HepG2 (cell line): ENCODE measurements at regions not wholly inside any gene's neighbourhood (a gene's known extent, or its start where the extent isn't known, plus 50 kb on each side); places are given as distances from the start of the nearest gene placed in this dataset.
"Not testable (repeated sequence)": the region's sequence is repeated elsewhere in the genome, so short reads cannot be mapped to it uniquely, and the experiment has no call there.

Source experiments
- ATAC-seq: fragments of 200-7000 bp; cut with Tn5 transposase; 3 replicates; pipeline ENCODE4 v1.9.1; 2020; ENCODE audit warnings: mild to moderate bottlenecking, moderate library complexity
- BruUV-seq: library from RNA; stranded (reverse); fragments of 400-500 nt; replicated peaks from 2 replicates; lab custom pipeline; 2021; lab: Mats Ljungman, UMichigan
- CTCF ChIA-PET: fragments of 300-600 bp; formaldehyde crosslinking; extraction: SDS; loops from one replicate; lab custom pipeline; 2021; ENCODE audit warnings: low total read pairs, inconsistent platforms, low intra/inter-chr PET ratio; lab: Yijun Ruan, JAX
- POLR2A ChIA-PET: fragments of 350-600 bp; sonication (Branson Sonifier 250); formaldehyde crosslinking; loops from one replicate; lab custom pipeline; 2020; ENCODE audit warnings: antibody characterized with exemption, inconsistent platforms; lab: Yijun Ruan, JAX
- DNase-seq: peaks from one replicate; pipeline ENCODE4 v3.0.0-alpha.2; 2015; ENCODE audit warnings: low spot score
- FAIRE-seq: peaks from 3 replicates; lab custom pipeline; 2011; peaks lifted over from hg19 to GRCh38; lab: Jason Lieb, UNC
- H2AFZ ChIP-seq: one replicate; pipeline ENCODE4 v1.6.1; 2011; ENCODE audit warnings: low read length, inconsistent platforms
- H3K27ac ChIP-seq: fragments of 300-600 bp; 3 replicates; pipeline ENCODE4 v1.8.0; 2011; ENCODE audit warnings: mixed run types, mild to moderate bottlenecking, mixed read lengths, low read length, inconsistent platforms; ENCODE audit not compliant: insufficient read depth; ENCODE audit errors: extremely low read length
- H3K27me3 ChIP-seq, 2 experiments: fragments of 200-600 bp in 1 of 2; 2 replicates in 1 of 2; 3 replicates in 1 of 2; pipeline versions ENCODE4 v1.6.0 to v1.8.0; 2011; ENCODE audit warnings: low read length in 2 of 2, mild to moderate bottlenecking in 2 of 2, moderate library complexity in 2 of 2, inconsistent platforms in 1 of 2; ENCODE audit not compliant: insufficient read depth in 2 of 2, control insufficient read depth in 1 of 2
- H3K36me3 ChIP-seq, 2 experiments: fragments of 200-600 bp in 1 of 2; replicated peaks in 1 of 2; 2 replicates in 1 of 2; 3 replicates in 1 of 2; pipeline versions ENCODE4 v1.5.1 to v1.8.0; 2011; ENCODE audit warnings: low read length in 2 of 2, inconsistent platforms in 1 of 2; ENCODE audit not compliant: insufficient read depth in 2 of 2, control insufficient read depth in 1 of 2
- H3K4me1 ChIP-seq: 2 replicates; pipeline ENCODE4 v1.5.1; 2012; ENCODE audit warnings: low read length, inconsistent platforms; ENCODE audit not compliant: insufficient read depth
- H3K4me2 ChIP-seq: 2 replicates; pipeline ENCODE4 v1.6.0; 2011; ENCODE audit warnings: low read depth, low read length, inconsistent platforms
- H3K4me3 ChIP-seq, 3 experiments: fragments of 200-600 bp in 1 of 3; sonication (generic), shearing (Covaris generic) in 1 of 3; replicated peaks in 1 of 3; 2 replicates each; pipeline ENCODE4 v1.5.1; 2011 to 2016; ENCODE audit warnings: low read length in 3 of 3, inconsistent platforms in 2 of 3, low read depth in 2 of 3, mild to moderate bottlenecking in 2 of 3, control low read depth in 1 of 3, mixed read lengths in 1 of 3; ENCODE audit not compliant: insufficient read depth in 1 of 3
- H3K79me2 ChIP-seq: one replicate; pipeline ENCODE4 v1.6.1; 2011; ENCODE audit warnings: low read length, inconsistent platforms; ENCODE audit not compliant: insufficient read depth
- H3K9ac ChIP-seq: 2 replicates; pipeline ENCODE4 v1.6.0; 2011; ENCODE audit warnings: mild to moderate bottlenecking, low read depth, low read length, inconsistent platforms; ENCODE audit not compliant: insufficient read depth
- H3K9me3 ChIP-seq: 2 replicates; pipeline ENCODE4 v1.5.1; 2012; ENCODE audit warnings: mild to moderate bottlenecking, low read length
- H4K20me1 ChIP-seq: 2 replicates; pipeline ENCODE4 v1.6.0; 2011; ENCODE audit warnings: inconsistent platforms, mild to moderate bottlenecking, low read length, moderate library complexity; ENCODE audit not compliant: insufficient read depth
- CBX2 ChIP-seq, 2 experiments: fragments of 200-600 bp in 1 of 2; sonication (generic); formaldehyde crosslinking in 1 of 2; IDR thresholded peaks; 2 replicates each; pipeline versions ENCODE4 v1.7.0 to v1.8.1; 2018 to 2022; ENCODE audit warnings: low read depth in 2 of 2, low read length in 1 of 2, mild to moderate bottlenecking in 1 of 2, missing genetic modification reagents in 1 of 2
- CEBPB ChIP-seq: IDR thresholded peaks from 2 replicates; pipeline ENCODE4 v1.6.1; 2011; ENCODE audit warnings: low read depth, low read length, improper control_type of control experiment, borderline replicate concordance
- CREB1 ChIP-seq, 2 experiments: fragments of 450-650 bp in 1 of 2; IDR thresholded peaks; 2 replicates each; pipeline ENCODE4 v1.6.1; 2016 to 2017; ENCODE audit warnings: control low read depth in 1 of 2, mild to moderate bottlenecking in 1 of 2, missing compliant biosample characterization in 1 of 2, missing genetic modification characterization in 1 of 2
- MXD4 ChIP-seq: IDR thresholded peaks from 2 replicates; pipeline ENCODE4 v1.6.1; 2016; ENCODE audit warnings: mild to moderate bottlenecking, missing biosample characterization, missing genetic modification reagents
- NKX3-1 ChIP-seq: sonication (generic); formaldehyde crosslinking; IDR thresholded peaks from 2 replicates; pipeline ENCODE4 v1.5.0; 2020; ENCODE audit warnings: missing genetic modification reagents
- RXRA ChIP-seq: sonication (generic); formaldehyde crosslinking; IDR thresholded peaks from 2 replicates; pipeline ENCODE4 v1.5.1; 2020; ENCODE audit warnings: missing genetic modification reagents
- TGIF2 ChIP-seq: IDR thresholded peaks from 2 replicates; pipeline ENCODE4 v1.6.1; 2016; ENCODE audit warnings: control low read depth, missing compliant biosample characterization
- ZBTB38 ChIP-seq: sonication (generic); formaldehyde crosslinking; IDR thresholded peaks from 2 replicates; pipeline ENCODE4 v1.5.1; 2020; ENCODE audit warnings: mild to moderate bottlenecking, missing genetic modification reagents
- ZNF451 ChIP-seq: sonication (generic); formaldehyde crosslinking; IDR thresholded peaks from 2 replicates; pipeline ENCODE4 v1.5.0; 2020; ENCODE audit warnings: mild to moderate bottlenecking, missing genetic modification reagents
- WGBS: methylation state at CpG from one replicate; pipeline ENCODE4 v1.1.6; 2017; ENCODE audit warnings: low lambda C conversion rate; 5-methylcytosine and 5-hydroxymethylcytosine counted together
- in situ Hi-C: cut with HindIII; loops from 2 replicates; pipeline ENCODE4 v1.10.0; 2017; ENCODE audit warnings: low pct_unique_long_range_greater_than_20kb; ENCODE audit not compliant: extremely low pct_ligation_motif_present
- intact Hi-C: fragments of 100-400 bp; cut with micrococcal nuclease; formaldehyde crosslinking; loops from one replicate; pipeline ENCODE4 v1.10.0; 2022; ENCODE audit not compliant: unreplicated experiment
- TF ChIP-seq, protein P1 (sequence below): sonication (generic); formaldehyde crosslinking; IDR thresholded peaks from 2 replicates; pipeline ENCODE4 v1.4.0; 2020; ENCODE audit warnings: mild to moderate bottlenecking, missing genetic modification reagents

- TF ChIP-seq TGIF2 (CRISPR knock-in tag) (no peak), RXRA (no peak), ZBTB38 (CRISPR knock-in tag) (no peak), CBX2 (IDR thresholded peaks at IDR 0.05; ENCODE audit: low read depth, low read length) (no peak), CBX2 (CRISPR knock-in tag; IDR thresholded peaks at IDR 0.05; ENCODE audit: low read depth) (no peak)
These were observed 275.3 kb upstream of the CADM2 start (continued) for GRCh38 chr3:84683493-84683892.

DNA sequence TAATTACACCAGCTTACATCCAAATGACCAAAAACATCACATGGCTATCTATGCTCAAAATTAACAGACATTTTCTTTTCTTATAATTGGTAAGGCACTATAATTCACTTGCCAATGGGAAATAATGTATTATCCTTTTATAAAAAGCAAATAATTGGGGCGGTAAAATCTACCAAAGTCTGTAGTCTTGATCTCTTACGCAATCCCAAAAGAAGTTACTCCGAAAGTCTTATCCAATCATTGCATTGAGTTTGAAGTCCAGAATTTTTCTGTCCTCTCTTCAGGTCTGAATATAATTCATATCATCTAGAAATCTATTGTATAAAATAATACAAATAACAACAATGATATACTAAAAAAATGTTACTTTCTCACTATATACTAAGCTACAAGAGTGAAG lies 273.3 kb upstream of the CADM2 start:
- no peaks in the 10 kb centered on the region for H3K27me3 ChIP-seq
- no peak overlapping the region for H2AFZ ChIP-seq
- in situ Hi-C loops = no loop called here
- no peak overlapping the region for H3K4me2 ChIP-seq
- no TSS peak for BruUV-seq
- H4K20me1 ChIP-seq = no peaks in the 10 kb centered on the region
- no peaks in the 10 kb centered on the region for H3K79me2 ChIP-seq
- no peaks in the 10 kb centered on the region for H3K9me3 ChIP-seq
- TF ChIP-seq CEBPB = peak; percentile 53; the same call in 1 of the 2 replicates
- no peak for TF ChIP-seq NKX3-1 (CRISPR knock-in tag)
- no peak for ATAC-seq
- no peak for FAIRE-seq
- WGBS = 27% methylated on average over 3 of the region's 3 CpGs
- no peak overlapping the region for H3K4me3 ChIP-seq
- CTCF ChIA-PET = no interaction called here
- H3K9ac ChIP-seq = no peak overlapping the region
- no peaks in the 10 kb centered on the region for H3K36me3 ChIP-seq
- H3K27ac ChIP-seq = no peak overlapping the region
- intact Hi-C loops = no loop called here
- POLR2A ChIA-PET = no interaction called here
- H3K4me1 ChIP-seq = no peaks in the 10 kb centered on the region
- no peak for DNase-seq

GRCh38 chr3:84692261-84692660 lies 266.5 kb upstream of the CADM2 start:
- Histone ChIP-seq H2AFZ (no peak overlapping the region), H3K79me2 (no peaks in the 10 kb centered on the region), H3K9me3 (no peaks in the 10 kb centered on the region), H3K27me3 (no peaks in the 10 kb centered on the region), H3K9ac (no peak overlapping the region)
- CTCF ChIA-PET = no interaction called here
- intact Hi-C loops = no loop called here
- in situ Hi-C loops = no loop called here
- no TSS peak for BruUV-seq
- TF ChIP-seq ZNF451 (CRISPR knock-in tag) = no peak
- TF ChIP-seq, protein P1, sequence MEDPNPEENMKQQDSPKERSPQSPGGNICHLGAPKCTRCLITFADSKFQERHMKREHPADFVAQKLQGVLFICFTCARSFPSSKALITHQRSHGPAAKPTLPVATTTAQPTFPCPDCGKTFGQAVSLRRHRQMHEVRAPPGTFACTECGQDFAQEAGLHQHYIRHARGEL = no peak
- no peak for TF ChIP-seq MXD4 (CRISPR knock-in tag)
- TF ChIP-seq CREB1 (IDR thresholded peaks at IDR 0.05) = peak; percentile 19; the same call in 1 of the 2 replicates
- no peak for TF ChIP-seq CREB1 (CRISPR knock-in tag; IDR thresholded peaks at IDR 0.05)
- TF ChIP-seq, all 625 proteins: peak for 1
- FAIRE-seq (no peak), ATAC-seq (no peak), DNase-seq (no peak)
- H3K36me3 ChIP-seq = no peaks in the 10 kb centered on the region
- H3K4me1 ChIP-seq = no peaks in the 10 kb centered on the region
- no peak overlapping the region for H3K27ac ChIP-seq
- no peaks in the 10 kb centered on the region for H4K20me1 ChIP-seq
- 0% methylated on average over 2 of the region's 2 CpGs for WGBS
- no peak overlapping the region for H3K4me2 ChIP-seq
- H3K4me3 ChIP-seq = no peak overlapping the region
- POLR2A ChIA-PET = no interaction called here

- DNase-seq, H2AFZ ChIP-seq, intact Hi-C loops, H3K9ac ChIP-seq, H4K20me1 ChIP-seq, ATAC-seq, H3K4me1 ChIP-seq, FAIRE-seq, POLR2A ChIA-PET, BruUV-seq, H3K4me3 ChIP-seq, H3K27me3 ChIP-seq, H3K4me2 ChIP-seq, in situ Hi-C loops, CTCF ChIA-PET, H3K79me2 ChIP-seq, H3K36me3 ChIP-seq, H3K27ac ChIP-seq: not testable (repeated sequence)
- WGBS = 0% methylated on average over 1 of the region's 1 CpG
- H3K9me3 ChIP-seq = peaks cover 10% of the 10 kb centered on the region
These were observed 248.5 kb upstream of the CADM2 start for GRCh38 chr3:84710288-84710687.
